Parathyroid adenoma (tissue), 2 donors: ENCODE measurements at regions not wholly inside any gene's neighbourhood (a gene's known extent, or its start where the extent isn't known, plus 50 kb on each side); places are given as distances from the start of the nearest gene placed in this dataset.

Source experiments
- H2AFZ ChIP-seq: fragments of 300-600 bp; sonication (generic); one replicate; pipeline ENCODE4 v1.7.0; 2017; ENCODE audit warnings: antibody characterized with exemption, mild to moderate bottlenecking
- H3K27ac ChIP-seq: fragments of 300-600 bp; sonication (generic); one replicate; pipeline ENCODE4 v1.7.0; 2017
- H3K27me3 ChIP-seq: fragments of 300-600 bp; sonication (generic); one replicate; pipeline ENCODE4 v1.7.0; 2017; ENCODE audit warnings: low read length; ENCODE audit not compliant: control insufficient read depth, insufficient read depth
- H3K36me3 ChIP-seq: fragments of 300-600 bp; sonication (generic); one replicate; pipeline ENCODE4 v1.7.0; 2017; ENCODE audit warnings: low read length; ENCODE audit not compliant: control insufficient read depth, insufficient read depth
- H3K4me1 ChIP-seq: fragments of 300-600 bp; sonication (generic); one replicate; pipeline ENCODE4 v1.7.0; 2017; ENCODE audit warnings: control low read depth
- H3K4me2 ChIP-seq: fragments of 300-600 bp; sonication (generic); one replicate; pipeline ENCODE4 v1.7.0; 2017; ENCODE audit warnings: low read length
- H3K4me3 ChIP-seq: fragments of 300-600 bp; sonication (generic); one replicate; pipeline ENCODE4 v1.7.0; 2017; ENCODE audit warnings: low read depth, low read length
- H3K79me2 ChIP-seq: fragments of 300-600 bp; sonication (generic); one replicate; pipeline ENCODE4 v1.7.0; 2017; ENCODE audit warnings: control low read depth
- H3K9ac ChIP-seq: fragments of 300-600 bp; sonication (generic); one replicate; pipeline ENCODE4 v1.7.0; 2017; ENCODE audit warnings: mild to moderate bottlenecking
- H3K9me3 ChIP-seq: fragments of 300-600 bp; sonication (generic); one replicate; pipeline ENCODE4 v1.7.0; 2017; ENCODE audit warnings: low read length; ENCODE audit not compliant: control insufficient read depth
- CTCF ChIP-seq: fragments of 300-600 bp; sonication (generic); IDR thresholded peaks from one replicate; pipeline ENCODE4 v1.7.0; 2017; ENCODE audit warnings: antibody characterized with exemption, mild to moderate bottlenecking
- donor health status: primary hyperparathyroidism.

GRCh38 chr6:98044151-98044561, 761.1 kb upstream of the MMS22L start:
- Histone ChIP-seq H3K9ac (no peak overlapping the region), H3K4me2 (no peak overlapping the region), H3K4me3 (no peak overlapping the region)

DNA sequence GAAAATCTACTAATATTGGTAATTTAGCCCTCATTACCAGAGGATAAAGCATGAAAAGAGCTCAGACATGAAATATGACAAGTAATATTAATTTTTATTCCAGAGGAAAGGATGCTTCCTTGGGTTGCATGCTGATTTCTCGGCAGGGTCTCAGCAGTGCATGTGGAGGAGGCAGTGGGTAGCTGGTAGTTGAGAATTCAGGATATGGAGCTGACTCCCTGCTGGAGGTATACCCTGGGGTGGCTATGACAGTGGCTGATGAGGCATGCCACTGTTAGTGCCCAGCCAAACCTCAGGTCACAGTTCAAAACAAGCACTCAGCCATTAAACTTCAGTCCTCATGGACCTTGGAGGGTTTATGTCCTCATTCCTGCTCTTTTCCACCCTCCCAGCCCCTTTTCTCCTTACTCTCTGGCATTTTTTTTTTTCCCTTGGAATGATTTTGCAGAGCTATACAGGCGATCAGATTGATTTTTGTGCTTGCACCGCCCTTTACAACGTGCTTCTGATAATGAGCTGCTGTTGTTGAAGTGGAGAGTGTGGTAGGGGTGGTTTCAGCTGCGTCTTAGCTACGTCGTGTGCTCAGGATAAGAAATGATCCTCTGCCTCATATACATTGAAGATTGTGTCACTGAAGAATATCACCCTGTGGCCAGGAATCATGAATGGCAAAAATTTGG, 761.9 kb upstream of the MMS22L start:
- no peak overlapping the region for H2AFZ ChIP-seq
- no peak overlapping the region for H3K27ac ChIP-seq
- no peak for TF ChIP-seq CTCF
- no peaks in the 10 kb centered on the region for H3K79me2 ChIP-seq
- H3K27me3 ChIP-seq, result no peaks in the 10 kb centered on the region
- H3K9ac ChIP-seq, result no peak overlapping the region
- H3K4me2 ChIP-seq, result no peak overlapping the region
- no peak overlapping the region for H3K4me3 ChIP-seq
- H3K9me3 ChIP-seq, result no peaks in the 10 kb centered on the region
- H3K36me3 ChIP-seq, result no peaks in the 10 kb centered on the region
- peaks cover 4% of the 10 kb centered on the region for H3K4me1 ChIP-seq

More at GRCh38 chr6:98044151-98044561, 761.1 kb upstream of the MMS22L start:
- Histone ChIP-seq H3K79me2 (no peaks in the 10 kb centered on the region), H3K27me3 (no peaks in the 10 kb centered on the region), H3K36me3 (no peaks in the 10 kb centered on the region), H3K9me3 (no peaks in the 10 kb centered on the region), H3K27ac (no peak overlapping the region), H3K4me1 (peaks cover 4% of the 10 kb centered on the region), H2AFZ (no peak overlapping the region)
- TF ChIP-seq CTCF, result no peak

DNA sequence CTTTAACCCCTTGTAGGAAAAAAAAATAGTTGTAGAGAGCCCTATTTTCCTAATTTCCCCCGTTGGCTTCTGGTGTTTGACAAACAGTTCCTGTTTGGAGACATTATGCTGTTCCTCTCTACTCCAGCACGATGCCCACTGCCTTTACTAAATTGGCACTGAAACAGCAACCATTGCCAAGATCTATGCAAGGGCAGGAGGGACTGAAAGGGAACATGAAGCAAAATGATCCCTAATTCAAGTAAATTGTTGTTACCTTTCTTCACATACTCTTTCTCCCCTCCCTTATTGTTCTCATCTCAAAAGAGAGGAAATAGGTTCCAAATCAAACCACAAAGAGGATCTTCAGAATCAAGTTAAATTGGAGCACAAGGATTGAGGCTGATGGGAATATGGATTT, 764.1 kb upstream of the MMS22L start:
- H3K4me2 ChIP-seq, result no peak overlapping the region
- no peak overlapping the region for H3K4me3 ChIP-seq
- no peak overlapping the region for H2AFZ ChIP-seq
- peaks cover under 1% of the 10 kb centered on the region for H3K4me1 ChIP-seq
- no peak for TF ChIP-seq CTCF
- no peak overlapping the region for H3K27ac ChIP-seq
- H3K79me2 ChIP-seq, result no peaks in the 10 kb centered on the region
- no peaks in the 10 kb centered on the region for H3K27me3 ChIP-seq
- no peaks in the 10 kb centered on the region for H3K9me3 ChIP-seq
- no peak overlapping the region for H3K9ac ChIP-seq
- no peaks in the 10 kb centered on the region for H3K36me3 ChIP-seq

DNA sequence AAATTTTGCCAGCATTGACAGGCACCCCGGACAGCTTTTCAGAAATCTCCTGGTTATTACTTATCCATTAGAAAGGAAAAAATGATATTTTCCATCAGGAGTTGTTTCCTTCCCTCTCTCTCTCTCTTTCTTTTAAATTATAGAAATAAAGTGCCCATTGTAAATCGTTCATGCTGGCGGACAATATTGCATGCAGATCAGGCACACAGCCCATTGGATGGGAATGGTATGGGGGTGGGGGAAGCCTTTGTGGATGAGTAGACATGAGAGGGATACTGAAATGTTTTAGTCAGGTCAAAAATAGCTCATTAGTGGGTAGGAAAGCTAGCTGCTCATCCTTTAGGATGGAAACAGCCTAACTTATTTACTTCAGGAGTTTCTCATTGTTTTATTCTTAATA, 764.9 kb upstream of the MMS22L start:
- no peak for TF ChIP-seq CTCF
- no peaks in the 10 kb centered on the region for H3K4me1 ChIP-seq

GRCh38 chr6:98054453-98054852, 771.4 kb upstream of the MMS22L start:
- H3K36me3 ChIP-seq, result no peaks in the 10 kb centered on the region
- H2AFZ ChIP-seq, result no peak overlapping the region
- no peak overlapping the region for H3K9ac ChIP-seq
- H3K4me1 ChIP-seq, result no peaks in the 10 kb centered on the region
- H3K9me3 ChIP-seq, result no peaks in the 10 kb centered on the region
- H3K79me2 ChIP-seq, result no peaks in the 10 kb centered on the region
- TF ChIP-seq CTCF, result no peak
- H3K4me3 ChIP-seq, result no peak overlapping the region
- no peaks in the 10 kb centered on the region for H3K27me3 ChIP-seq
- no peak overlapping the region for H3K27ac ChIP-seq
- no peak overlapping the region for H3K4me2 ChIP-seq

More for the DNA sequence above, 764.9 kb upstream of the MMS22L start:
- H3K4me2 ChIP-seq, result no peak overlapping the region
- no peaks in the 10 kb centered on the region for H3K79me2 ChIP-seq
- H3K27ac ChIP-seq, result no peak overlapping the region
- no peak overlapping the region for H3K9ac ChIP-seq
- no peaks in the 10 kb centered on the region for H3K27me3 ChIP-seq
- H2AFZ ChIP-seq, result no peak overlapping the region
- no peaks in the 10 kb centered on the region for H3K9me3 ChIP-seq
- no peak overlapping the region for H3K4me3 ChIP-seq
- no peaks in the 10 kb centered on the region for H3K36me3 ChIP-seq
